ENCODE measurements at regions not wholly inside any gene's neighbourhood (a gene's known extent, or its start where the extent isn't known, plus 50 kb on each side); places are given as distances from the start of the nearest gene placed in this dataset.

- H3K27ac ChIP-seq (ENCODE audit: low read length): no peak overlapping the region
- no peaks in the 10 kb centered on the region for H3K4me1 ChIP-seq (ENCODE audit: control insufficient read depth, insufficient read depth, low read length)
- no peaks in the 10 kb centered on the region for H3K36me3 ChIP-seq (ENCODE audit: control insufficient read depth, insufficient read depth, low read length)
- H3K9me3 ChIP-seq (ENCODE audit: control insufficient read depth, low read depth, low read length): no peaks in the 10 kb centered on the region
- no peak for DNase-seq
- WGBS (ENCODE audit: insufficient coverage, low lambda C conversion rate): 20% methylated on average over 1 of the region's 8 CpGs
- H3K27me3 ChIP-seq (ENCODE audit: control insufficient read depth, insufficient read depth, low read length): peaks cover 11% of the 10 kb centered on the region
- no peak overlapping the region for H3K4me3 ChIP-seq (ENCODE audit: low read length)
Observed at GRCh38 chr2:207408086-207408794, 121.5 kb upstream of the CREB1 start.

GRCh38 chr2:207409517-207409916 is 120.2 kb upstream of the CREB1 start:
- no peaks in the 10 kb centered on the region for H3K36me3 ChIP-seq (ENCODE audit: control insufficient read depth, insufficient read depth, low read length)
- H3K27ac ChIP-seq (ENCODE audit: low read length): no peak overlapping the region
- no peak overlapping the region for H3K4me3 ChIP-seq (ENCODE audit: low read length)
- no peak for DNase-seq
- peaks cover 8% of the 10 kb centered on the region for H3K27me3 ChIP-seq (ENCODE audit: control insufficient read depth, insufficient read depth, low read length)
- no CpG with 5 or more reads among the region's 4 CpGs for WGBS (ENCODE audit: insufficient coverage, low lambda C conversion rate)
- H3K4me1 ChIP-seq (ENCODE audit: control insufficient read depth, insufficient read depth, low read length): no peaks in the 10 kb centered on the region
- H3K9me3 ChIP-seq (ENCODE audit: control insufficient read depth, low read depth, low read length): no peaks in the 10 kb centered on the region

DNA sequence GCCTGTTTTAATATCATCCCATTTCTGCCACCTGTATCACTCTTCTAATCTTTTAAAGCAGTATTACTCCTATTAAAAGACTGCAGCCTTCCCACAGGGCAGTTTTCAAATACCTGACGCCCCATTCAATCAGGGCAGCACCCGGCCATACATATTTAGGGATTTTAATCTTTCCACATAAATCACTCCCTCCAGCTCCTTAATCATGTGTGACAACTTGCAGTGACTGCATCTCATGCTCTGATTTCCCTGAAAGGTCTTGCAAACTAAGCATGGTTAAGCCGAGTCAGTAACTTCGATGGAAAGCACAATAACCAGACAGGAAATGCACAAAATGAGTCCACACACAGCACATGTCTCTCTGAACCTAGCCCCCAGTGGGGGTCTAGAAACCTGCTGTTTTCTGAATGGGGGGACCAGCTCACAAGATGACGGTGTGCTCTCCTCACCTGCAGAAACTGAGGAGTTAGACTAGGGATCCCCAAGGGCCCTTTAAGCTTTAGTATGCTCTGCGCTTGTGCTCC is 116.9 kb upstream of the CREB1 start:
- no peak overlapping the region for H3K4me3 ChIP-seq (ENCODE audit: low read length)
- no peak for DNase-seq
- peaks cover 10% of the 10 kb centered on the region for H3K27me3 ChIP-seq (ENCODE audit: control insufficient read depth, insufficient read depth, low read length)
- H3K27ac ChIP-seq (ENCODE audit: low read length): no peak overlapping the region
- H3K4me1 ChIP-seq (ENCODE audit: control insufficient read depth, insufficient read depth, low read length): no peaks in the 10 kb centered on the region
- H3K9me3 ChIP-seq (ENCODE audit: control insufficient read depth, low read depth, low read length): no peaks in the 10 kb centered on the region
- H3K36me3 ChIP-seq (ENCODE audit: control insufficient read depth, insufficient read depth, low read length): no peaks in the 10 kb centered on the region
- 80% methylated on average over 1 of the region's 6 CpGs for WGBS (ENCODE audit: insufficient coverage, low lambda C conversion rate)

GRCh38 chr2:207413376-207413907 is 116.3 kb upstream of the CREB1 start:
- H3K4me3 ChIP-seq (ENCODE audit: low read length): no peak overlapping the region
- no peaks in the 10 kb centered on the region for H3K36me3 ChIP-seq (ENCODE audit: control insufficient read depth, insufficient read depth, low read length)
- no peak overlapping the region for H3K27ac ChIP-seq (ENCODE audit: low read length)
- no peaks in the 10 kb centered on the region for H3K9me3 ChIP-seq (ENCODE audit: control insufficient read depth, low read depth, low read length)
- H3K4me1 ChIP-seq (ENCODE audit: control insufficient read depth, insufficient read depth, low read length): no peaks in the 10 kb centered on the region
- DNase-seq: no peak
- WGBS (ENCODE audit: insufficient coverage, low lambda C conversion rate): 100% methylated on average over 1 of the region's 5 CpGs
- peaks cover 5% of the 10 kb centered on the region for H3K27me3 ChIP-seq (ENCODE audit: control insufficient read depth, insufficient read depth, low read length)

DNA sequence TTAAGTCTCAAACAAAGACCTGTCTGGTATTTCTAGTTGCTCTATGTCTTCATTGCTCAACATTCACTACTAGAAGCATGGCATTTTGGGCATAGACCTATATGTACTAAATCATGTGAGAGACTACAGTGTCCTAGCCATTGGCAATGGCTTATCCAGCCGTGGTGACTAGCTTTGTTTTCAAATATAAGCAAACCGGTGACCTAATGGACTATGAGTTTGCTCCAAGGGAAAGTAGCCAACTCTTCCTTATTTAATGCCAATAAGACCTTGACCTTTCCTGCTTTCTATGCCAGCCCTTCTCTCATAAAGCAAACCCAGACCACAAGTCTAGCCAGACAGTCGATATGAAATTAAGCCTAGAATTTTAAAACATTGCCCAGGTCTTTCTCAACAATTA is 113.7 kb upstream of the CREB1 start:
- no CpG with 5 or more reads among the region's 3 CpGs for WGBS (ENCODE audit: insufficient coverage, low lambda C conversion rate)
- no peaks in the 10 kb centered on the region for H3K4me1 ChIP-seq (ENCODE audit: control insufficient read depth, insufficient read depth, low read length)
- DNase-seq: no peak
- H3K27ac ChIP-seq (ENCODE audit: low read length): no peak overlapping the region
- peaks cover 8% of the 10 kb centered on the region for H3K27me3 ChIP-seq (ENCODE audit: control insufficient read depth, insufficient read depth, low read length)
- H3K36me3 ChIP-seq (ENCODE audit: control insufficient read depth, insufficient read depth, low read length): no peaks in the 10 kb centered on the region
- no peaks in the 10 kb centered on the region for H3K9me3 ChIP-seq (ENCODE audit: control insufficient read depth, low read depth, low read length)
- no peak overlapping the region for H3K4me3 ChIP-seq (ENCODE audit: low read length)

DNA sequence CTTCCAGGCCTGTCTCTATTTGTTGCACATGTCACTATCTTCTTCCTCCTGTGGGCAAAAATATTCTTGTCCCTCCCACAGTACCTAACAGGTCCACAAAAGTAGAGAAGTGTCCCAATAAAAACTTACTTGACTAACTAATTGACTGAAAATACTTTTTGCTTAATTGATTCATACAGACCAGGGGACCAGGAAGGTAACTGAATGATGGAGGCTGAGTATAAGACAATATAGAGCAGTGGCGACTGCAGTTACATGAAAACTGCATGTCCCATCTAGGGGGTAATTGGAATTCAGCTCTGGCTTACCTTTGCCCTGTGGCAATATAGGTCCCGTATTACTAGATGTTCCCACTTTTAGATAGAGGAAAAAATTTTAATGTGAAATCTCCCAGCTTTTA is 112.9 kb upstream of the CREB1 start:
- WGBS (ENCODE audit: insufficient coverage, low lambda C conversion rate): 100% methylated on average over 1 of the region's 2 CpGs
- H3K36me3 ChIP-seq (ENCODE audit: control insufficient read depth, insufficient read depth, low read length): no peaks in the 10 kb centered on the region

GRCh38 chr2:207417301-207417718 is 112.5 kb upstream of the CREB1 start:
- no peak for DNase-seq
- Histone ChIP-seq H3K4me1 (ENCODE audit: control insufficient read depth, insufficient read depth, low read length) (no peaks in the 10 kb centered on the region), H3K4me3 (ENCODE audit: low read length) (no peak overlapping the region), H3K9me3 (ENCODE audit: control insufficient read depth, low read depth, low read length) (no peaks in the 10 kb centered on the region), H3K27ac (ENCODE audit: low read length) (no peak overlapping the region), H3K27me3 (ENCODE audit: control insufficient read depth, insufficient read depth, low read length) (peaks cover 8% of the 10 kb centered on the region), H3K36me3 (ENCODE audit: control insufficient read depth, insufficient read depth, low read length) (no peaks in the 10 kb centered on the region)
- no CpG with 5 or more reads among the region's 3 CpGs for WGBS (ENCODE audit: insufficient coverage, low lambda C conversion rate)

More for the DNA sequence above, 112.9 kb upstream of the CREB1 start:
- H3K9me3 ChIP-seq (ENCODE audit: control insufficient read depth, low read depth, low read length): no peaks in the 10 kb centered on the region
- no peak for DNase-seq
- H3K4me3 ChIP-seq (ENCODE audit: low read length): no peak overlapping the region
- H3K4me1 ChIP-seq (ENCODE audit: control insufficient read depth, insufficient read depth, low read length): no peaks in the 10 kb centered on the region
- no peak overlapping the region for H3K27ac ChIP-seq (ENCODE audit: low read length)
- peaks cover 8% of the 10 kb centered on the region for H3K27me3 ChIP-seq (ENCODE audit: control insufficient read depth, insufficient read depth, low read length)

DNA sequence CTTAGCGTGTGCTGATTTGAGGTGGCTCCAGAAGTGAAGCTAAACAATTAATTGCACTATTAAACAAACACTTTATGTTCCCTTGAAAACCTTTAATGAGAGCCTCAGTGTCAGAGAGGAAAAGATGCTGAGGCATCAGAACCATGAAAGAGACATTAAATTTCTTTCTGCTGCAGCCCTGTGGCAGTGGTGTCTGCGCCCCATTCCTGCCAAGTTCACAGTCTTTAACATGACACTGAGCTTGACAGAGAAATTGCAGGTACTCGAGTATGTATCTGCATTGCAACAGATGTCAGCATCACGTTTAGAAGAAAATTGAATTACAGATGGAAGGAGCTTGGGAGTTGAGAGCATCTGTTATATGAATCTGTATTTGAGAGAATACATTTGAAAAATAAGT is 111.3 kb upstream of the CREB1 start:
- H3K36me3 ChIP-seq (ENCODE audit: control insufficient read depth, insufficient read depth, low read length): no peaks in the 10 kb centered on the region
- H3K9me3 ChIP-seq (ENCODE audit: control insufficient read depth, low read depth, low read length): peaks cover 3% of the 10 kb centered on the region
- H3K4me3 ChIP-seq (ENCODE audit: low read length): no peak overlapping the region
- 80% methylated on average over 1 of the region's 4 CpGs for WGBS (ENCODE audit: insufficient coverage, low lambda C conversion rate)
- H3K4me1 ChIP-seq (ENCODE audit: control insufficient read depth, insufficient read depth, low read length): no peaks in the 10 kb centered on the region
- no peak for DNase-seq
- H3K27me3 ChIP-seq (ENCODE audit: control insufficient read depth, insufficient read depth, low read length): peaks cover 13% of the 10 kb centered on the region
- H3K27ac ChIP-seq (ENCODE audit: low read length): no peak overlapping the region

GRCh38 chr2:207419331-207419730 is 110.4 kb upstream of the CREB1 start:
- Histone ChIP-seq H3K4me1 (ENCODE audit: control insufficient read depth, insufficient read depth, low read length) (no peaks in the 10 kb centered on the region), H3K27ac (ENCODE audit: low read length) (no peak overlapping the region), H3K9me3 (ENCODE audit: control insufficient read depth, low read depth, low read length) (peaks cover 3% of the 10 kb centered on the region), H3K36me3 (ENCODE audit: control insufficient read depth, insufficient read depth, low read length) (no peaks in the 10 kb centered on the region), H3K27me3 (ENCODE audit: control insufficient read depth, insufficient read depth, low read length) (peaks cover 13% of the 10 kb centered on the region), H3K4me3 (ENCODE audit: low read length) (no peak overlapping the region)
- WGBS (ENCODE audit: insufficient coverage, low lambda C conversion rate): no CpG with 5 or more reads among the region's 4 CpGs
- no peak for DNase-seq

DNA sequence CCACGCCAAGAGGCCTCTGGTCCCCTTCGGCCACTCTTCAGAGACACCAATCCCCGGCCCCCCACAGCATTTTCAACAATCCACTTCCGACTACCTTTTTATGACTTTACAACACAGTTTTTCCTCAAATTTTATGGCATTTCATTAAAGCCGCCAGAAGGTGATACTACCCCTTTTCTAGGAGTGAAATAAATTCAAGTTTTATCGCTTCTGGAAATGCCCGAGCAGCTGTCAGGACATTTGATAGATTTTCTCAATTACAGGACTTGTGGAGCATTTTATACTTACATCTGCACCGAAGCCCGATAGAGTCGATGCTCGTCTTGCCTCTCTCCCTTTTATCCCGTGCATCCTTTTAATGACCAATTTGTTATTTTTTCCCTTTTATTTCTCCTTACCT is 108.1 kb upstream of the CREB1 start:
- Histone ChIP-seq H3K4me3 (ENCODE audit: low read length) (no peak overlapping the region), H3K27ac (ENCODE audit: low read length) (no peak overlapping the region), H3K9me3 (ENCODE audit: control insufficient read depth, low read depth, low read length) (peaks cover 3% of the 10 kb centered on the region), H3K36me3 (ENCODE audit: control insufficient read depth, insufficient read depth, low read length) (no peaks in the 10 kb centered on the region), H3K27me3 (ENCODE audit: control insufficient read depth, insufficient read depth, low read length) (peaks cover 11% of the 10 kb centered on the region), H3K4me1 (ENCODE audit: control insufficient read depth, insufficient read depth, low read length) (no peaks in the 10 kb centered on the region)
- WGBS (ENCODE audit: insufficient coverage, low lambda C conversion rate): 89% methylated on average over 9 of the region's 12 CpGs
- DNase-seq: no peak

GRCh38 chr2:207422380-207422779 is 107.4 kb upstream of the CREB1 start:
- H3K36me3 ChIP-seq (ENCODE audit: control insufficient read depth, insufficient read depth, low read length): no peaks in the 10 kb centered on the region
- H3K4me3 ChIP-seq (ENCODE audit: low read length): no peak overlapping the region
- H3K9me3 ChIP-seq (ENCODE audit: control insufficient read depth, low read depth, low read length): peaks cover 3% of the 10 kb centered on the region
- no peaks in the 10 kb centered on the region for H3K4me1 ChIP-seq (ENCODE audit: control insufficient read depth, insufficient read depth, low read length)
- peaks cover 11% of the 10 kb centered on the region for H3K27me3 ChIP-seq (ENCODE audit: control insufficient read depth, insufficient read depth, low read length)
- no peak for DNase-seq
- no CpG with 5 or more reads among the region's 3 CpGs for WGBS (ENCODE audit: insufficient coverage, low lambda C conversion rate)
- H3K27ac ChIP-seq (ENCODE audit: low read length): no peak overlapping the region
